SK-N-SH (cell line): ENCODE measurements at regions not wholly inside any gene's neighbourhood (a gene's known extent, or its start where the extent isn't known, plus 50 kb on each side); places are given as distances from the start of the nearest gene placed in this dataset.

Source experiments
- CTCF ChIA-PET: fragments of 300-600, 350-600 bp; formaldehyde crosslinking; extraction: SDS; loops from one replicate; lab custom pipeline; 2021; lab: Yijun Ruan, JAX
- POLR2A ChIA-PET: fragments of 350-600 bp; sonication (Branson Sonifier 250); formaldehyde crosslinking; extraction: SDS; loops from one replicate; lab custom pipeline; 2020; ENCODE audit warnings: antibody characterized with exemption, inconsistent platforms; lab: Yijun Ruan, JAX
- DNase-seq: peaks from one replicate; pipeline ENCODE4 v3.0.0; 2012
- H2AFZ ChIP-seq: fragments of 200-600 bp; sonication (generic); 2 replicates; pipeline ENCODE4 v1.8.1; 2016; ENCODE audit warnings: antibody characterized with exemption, mild to moderate bottlenecking, low read depth
- H3F3A ChIP-seq: fragments of 200-600 bp; sonication (generic); replicated peaks from 2 replicates; pipeline ENCODE3; 2016; ENCODE audit warnings: antibody characterized with exemption, mild to moderate bottlenecking; ENCODE audit not compliant: insufficient read depth
- H3K27ac ChIP-seq, 2 experiments: fragments of 200-500 bp in 1 of 2; fragments of 200-600 bp in 1 of 2; sonication (Bioruptor generic) in 1 of 2; sonication (generic), shearing (Covaris generic) in 1 of 2; 2 replicates each; pipeline versions ENCODE4 v1.5.1 to v1.6.1; 2014 to 2016; ENCODE audit warnings: low read depth in 2 of 2, inconsistent platforms in 1 of 2, low read length in 1 of 2, mild to moderate bottlenecking in 1 of 2, mixed read lengths in 1 of 2
- H3K27me3 ChIP-seq: fragments of 200-600 bp; sonication (generic), shearing (Covaris generic); 2 replicates; pipeline ENCODE4 v1.6.1; 2016; ENCODE audit warnings: mixed run types; ENCODE audit not compliant: insufficient read depth
- H3K36me3 ChIP-seq, 2 experiments: fragments of 200-500 bp in 1 of 2; fragments of 200-600 bp in 1 of 2; sonication (Bioruptor generic) in 1 of 2; sonication (generic) in 1 of 2; replicated peaks in 1 of 2; 2 replicates each; pipeline versions ENCODE3 to v1.5.1; 2014 to 2016; ENCODE audit warnings: low read length in 1 of 2, mild to moderate bottlenecking in 1 of 2; ENCODE audit not compliant: insufficient read depth in 2 of 2, control insufficient read depth in 1 of 2
- H3K4me1 ChIP-seq, 2 experiments: fragments of 200-500 bp in 1 of 2; fragments of 200-600 bp in 1 of 2; sonication (Bioruptor generic) in 1 of 2; sonication (generic), shearing (Covaris generic) in 1 of 2; 2 replicates each; pipeline versions ENCODE4 v1.5.1 to v1.6.1; 2014 to 2016; ENCODE audit warnings: low read depth in 1 of 2, low read length in 1 of 2, mixed run types in 1 of 2; ENCODE audit not compliant: insufficient read depth in 2 of 2, control insufficient read depth in 1 of 2
- H3K4me2 ChIP-seq: fragments of 200-600 bp; sonication (generic), shearing (Covaris generic); 2 replicates; pipeline ENCODE4 v1.6.1; 2017; ENCODE audit warnings: mixed run types
- H3K4me3 ChIP-seq, 2 experiments: fragments of 200-500 bp in 1 of 2; fragments of 200-600 bp in 1 of 2; sonication (Bioruptor generic) in 1 of 2; sonication (generic), shearing (Covaris generic) in 1 of 2; 2 replicates each; pipeline versions ENCODE4 v1.5.1 to v1.8.1; 2014 to 2016; ENCODE audit warnings: low read depth in 2 of 2, inconsistent platforms in 1 of 2, low read length in 1 of 2, mild to moderate bottlenecking in 1 of 2, mixed read lengths in 1 of 2, moderate library complexity in 1 of 2
- H3K79me2 ChIP-seq: fragments of 200-600 bp; sonication (generic); 2 replicates; pipeline ENCODE4 v1.8.1; 2017; ENCODE audit warnings: mild to moderate bottlenecking; ENCODE audit not compliant: insufficient read depth
- H3K9ac ChIP-seq: fragments of 200-600 bp; sonication (generic); 2 replicates; pipeline ENCODE4 v1.6.1; 2017; ENCODE audit warnings: mixed run types
- H3K9me2 ChIP-seq: fragments of 200-600 bp; sonication (generic); 2 replicates; pipeline ENCODE4 v1.6.1; 2017; ENCODE audit warnings: mixed run types
- H3K9me3 ChIP-seq: fragments of 200-600 bp; sonication (generic); 2 replicates; pipeline ENCODE4 v1.6.1; 2017; ENCODE audit warnings: mixed run types, mild to moderate bottlenecking, moderate library complexity
- H4K20me1 ChIP-seq: fragments of 200-600 bp; sonication (generic); 2 replicates; pipeline ENCODE4 v1.6.1; 2017; ENCODE audit warnings: mild to moderate bottlenecking, mixed run types; ENCODE audit not compliant: insufficient read depth
- CHD2 ChIP-seq: fragments of 150-350 bp; IDR thresholded peaks from 2 replicates; pipeline ENCODE4 v1.6.1; 2018; ENCODE audit warnings: low read length; ENCODE audit not compliant: partially characterized antibody
- ELF1 ChIP-seq: IDR thresholded peaks from 2 replicates; pipeline ENCODE4 v1.4.0; 2012
- FOXM1 ChIP-seq: IDR thresholded peaks from 2 replicates; pipeline ENCODE4 v1.4.0; 2012; ENCODE audit warnings: low read depth, mild to moderate bottlenecking
- GATA2 ChIP-seq: sonication (generic); formaldehyde crosslinking; IDR thresholded peaks from 2 replicates; pipeline ENCODE4 v1.5.0; 2020; ENCODE audit warnings: mild to moderate bottlenecking, missing genetic modification reagents
- MAX ChIP-seq: IDR thresholded peaks from 2 replicates; pipeline ENCODE4 v1.4.0; 2012; ENCODE audit warnings: low read depth
- NFIC ChIP-seq: IDR thresholded peaks from 2 replicates; pipeline ENCODE4 v1.4.0; 2012; ENCODE audit warnings: borderline replicate concordance
- NRF1 ChIP-seq: IDR thresholded peaks from 2 replicates; pipeline ENCODE4 v1.6.1; 2012; ENCODE audit warnings: low read depth, mild to moderate bottlenecking, low read length
- RAD21 ChIP-seq: IDR thresholded peaks from 2 replicates; pipeline ENCODE4 v1.6.1; 2012; ENCODE audit warnings: mild to moderate bottlenecking, low read length
- RFX5 ChIP-seq: IDR thresholded peaks from 2 replicates; pipeline ENCODE4 v1.6.1; 2012; ENCODE audit warnings: mild to moderate bottlenecking, improper control_type of control experiment, low read length
- SMC3 ChIP-seq: IDR thresholded peaks from 2 replicates; pipeline ENCODE4 v1.6.1; 2012; ENCODE audit warnings: low read depth, low read length, improper control_type of control experiment
- TAF1 ChIP-seq: IDR thresholded peaks from 2 replicates; pipeline ENCODE4 v1.6.1; 2012; ENCODE audit warnings: low read depth, mild to moderate bottlenecking, low read length, moderate library complexity, borderline replicate concordance
- WGBS: methylation state at CpG from one replicate; pipeline ENCODE4 v1.1.6; 2017; ENCODE audit warnings: low lambda C conversion rate; 5-methylcytosine and 5-hydroxymethylcytosine counted together
- TF ChIP-seq, protein P1 (sequence below): IDR thresholded peaks from 2 replicates; pipeline ENCODE4 v1.6.1; 2012; ENCODE audit warnings: mild to moderate bottlenecking, low read depth, low read length, moderate library complexity

DNA sequence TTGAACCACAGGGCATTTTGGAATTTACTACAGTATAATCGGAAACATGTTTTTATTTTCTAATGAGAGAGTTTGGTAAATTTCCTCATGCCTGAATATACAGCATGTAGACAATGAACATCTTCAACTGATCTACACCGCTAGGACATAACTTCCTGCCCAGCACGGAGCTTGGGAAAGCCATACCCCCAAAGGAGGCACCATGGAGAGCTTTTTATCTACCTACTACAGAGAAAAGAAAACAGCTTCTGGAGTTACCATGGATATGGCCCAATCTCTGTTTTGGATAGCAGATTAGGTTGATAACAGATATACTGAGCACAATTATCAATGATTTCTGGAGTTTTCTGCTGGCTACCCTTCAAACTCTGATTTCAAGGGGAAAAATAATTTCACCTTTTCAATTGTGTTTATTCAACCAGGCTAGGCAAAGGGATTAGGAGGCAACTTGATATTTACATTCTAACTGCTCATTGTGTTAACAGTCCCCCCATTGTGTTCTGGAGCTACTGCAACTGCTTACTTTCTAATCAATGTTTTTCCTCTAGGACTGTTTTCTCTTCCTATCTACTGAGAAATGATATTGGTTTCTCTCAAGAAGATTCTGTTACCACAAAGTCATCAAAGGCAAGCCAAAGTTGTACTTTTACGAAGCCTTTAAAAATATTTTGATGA is 123.0 kb upstream of the ARHGAP28 start:
- POLR2A ChIA-PET = no interaction called here
- 75% methylated on average over 4 of the region's 4 CpGs for WGBS

DNA sequence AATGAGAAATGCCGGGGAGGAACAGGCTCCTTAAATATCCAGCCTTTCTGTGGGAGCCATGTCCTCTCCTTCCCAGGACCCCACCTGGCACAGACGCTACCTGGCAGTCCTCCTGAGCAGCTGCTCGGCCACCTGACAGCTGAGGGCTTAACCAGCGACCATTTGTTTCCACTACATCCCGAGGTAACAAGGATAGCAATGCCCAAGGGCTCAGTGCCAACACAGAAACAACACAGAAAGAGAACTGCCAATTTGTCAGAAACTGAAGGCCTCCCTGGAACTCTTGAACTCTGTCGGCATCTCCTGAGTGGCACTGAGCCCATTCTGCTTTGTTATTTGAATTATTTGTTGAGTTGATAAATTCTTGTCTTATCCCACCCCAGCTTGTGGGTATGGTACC is 122.2 kb upstream of the ARHGAP28 start:
- H3K27me3 ChIP-seq = no peaks in the 10 kb centered on the region
- H3K4me1 ChIP-seq = peaks cover 0 to 2% of the 10 kb centered on the region in 2 experiments; a peak in 1 of 4 replicates
- no peaks in the 10 kb centered on the region for H4K20me1 ChIP-seq
- WGBS = 46% methylated on average over 6 of the region's 6 CpGs
- H3K9me3 ChIP-seq = no peaks in the 10 kb centered on the region
- DNase-seq = no peak
- no peak overlapping the region for H3K4me3 ChIP-seq
- H3K9ac ChIP-seq = no peak overlapping the region
- ChIA-PET CTCF (no interaction called here), POLR2A (no interaction called here)
- no peak overlapping the region for H3K27ac ChIP-seq
- H3K4me2 ChIP-seq = no peak overlapping the region
- no peaks in the 10 kb centered on the region for H3F3A ChIP-seq
- H3K79me2 ChIP-seq = no peaks in the 10 kb centered on the region
- TF ChIP-seq NRF1 (no peak), SMC3 (no peak), MAX (no peak), TAF1 (no peak), GATA2 (CRISPR knock-in tag) (no peak), NFIC (no peak), RAD21 (no peak), CHD2 (no peak), ELF1 (no peak)
- TF ChIP-seq, protein P1, sequence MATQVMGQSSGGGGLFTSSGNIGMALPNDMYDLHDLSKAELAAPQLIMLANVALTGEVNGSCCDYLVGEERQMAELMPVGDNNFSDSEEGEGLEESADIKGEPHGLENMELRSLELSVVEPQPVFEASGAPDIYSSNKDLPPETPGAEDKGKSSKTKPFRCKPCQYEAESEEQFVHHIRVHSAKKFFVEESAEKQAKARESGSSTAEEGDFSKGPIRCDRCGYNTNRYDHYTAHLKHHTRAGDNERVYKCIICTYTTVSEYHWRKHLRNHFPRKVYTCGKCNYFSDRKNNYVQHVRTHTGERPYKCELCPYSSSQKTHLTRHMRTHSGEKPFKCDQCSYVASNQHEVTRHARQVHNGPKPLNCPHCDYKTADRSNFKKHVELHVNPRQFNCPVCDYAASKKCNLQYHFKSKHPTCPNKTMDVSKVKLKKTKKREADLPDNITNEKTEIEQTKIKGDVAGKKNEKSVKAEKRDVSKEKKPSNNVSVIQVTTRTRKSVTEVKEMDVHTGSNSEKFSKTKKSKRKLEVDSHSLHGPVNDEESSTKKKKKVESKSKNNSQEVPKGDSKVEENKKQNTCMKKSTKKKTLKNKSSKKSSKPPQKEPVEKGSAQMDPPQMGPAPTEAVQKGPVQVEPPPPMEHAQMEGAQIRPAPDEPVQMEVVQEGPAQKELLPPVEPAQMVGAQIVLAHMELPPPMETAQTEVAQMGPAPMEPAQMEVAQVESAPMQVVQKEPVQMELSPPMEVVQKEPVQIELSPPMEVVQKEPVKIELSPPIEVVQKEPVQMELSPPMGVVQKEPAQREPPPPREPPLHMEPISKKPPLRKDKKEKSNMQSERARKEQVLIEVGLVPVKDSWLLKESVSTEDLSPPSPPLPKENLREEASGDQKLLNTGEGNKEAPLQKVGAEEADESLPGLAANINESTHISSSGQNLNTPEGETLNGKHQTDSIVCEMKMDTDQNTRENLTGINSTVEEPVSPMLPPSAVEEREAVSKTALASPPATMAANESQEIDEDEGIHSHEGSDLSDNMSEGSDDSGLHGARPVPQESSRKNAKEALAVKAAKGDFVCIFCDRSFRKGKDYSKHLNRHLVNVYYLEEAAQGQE = no peak
- no peak overlapping the region for H2AFZ ChIP-seq
- no peaks in the 10 kb centered on the region for H3K9me2 ChIP-seq
- no peaks in the 10 kb centered on the region for H3K36me3 ChIP-seq

More for the DNA sequence above, 123.0 kb upstream of the ARHGAP28 start:
- H3K27ac ChIP-seq = no peak overlapping the region
- H2AFZ ChIP-seq = no peak overlapping the region
- H3K27me3 ChIP-seq = no peaks in the 10 kb centered on the region
- no peak for DNase-seq
- no peaks in the 10 kb centered on the region for H3K36me3 ChIP-seq
- TF ChIP-seq ELF1 = no peak
- no peak for TF ChIP-seq SMC3
- TF ChIP-seq NFIC = no peak
- no peak for TF ChIP-seq FOXM1
- no peak for TF ChIP-seq RFX5
- no peaks in the 10 kb centered on the region for H3K9me2 ChIP-seq
- CTCF ChIA-PET = no interaction called here
- peaks cover 0 to 2% of the 10 kb centered on the region in 2 experiments; a peak in 1 of 4 replicates for H3K4me1 ChIP-seq
- H4K20me1 ChIP-seq = no peaks in the 10 kb centered on the region
- H3K4me2 ChIP-seq = no peak overlapping the region
- no peak overlapping the region for H3K4me3 ChIP-seq
- H3K9me3 ChIP-seq = no peaks in the 10 kb centered on the region
- H3K79me2 ChIP-seq = no peaks in the 10 kb centered on the region
- no peaks in the 10 kb centered on the region for H3F3A ChIP-seq
- no peak overlapping the region for H3K9ac ChIP-seq
